Left cardiac atrium (tissue), 4 donors: ENCODE measurements at regions not wholly inside any gene's neighbourhood (a gene's known extent, or its start where the extent isn't known, plus 50 kb on each side); places are given as distances from the start of the nearest gene placed in this dataset.
A peak's percentile ranks its signal among the peaks of the same experiment; 100 is the strongest.

ENCODE experiments used
- ATAC-seq, 2 donors: fragments of 200-7000 bp; cut with Tn5 transposase; one replicate each; pipeline ENCODE4 v1.9.1; 2020; ENCODE audit warnings: mild to moderate bottlenecking in 2 of 2, moderate library complexity in 2 of 2
- DNase-seq: peaks from one replicate; pipeline ENCODE4 v3.0.0-alpha.2; 2020
- intact Hi-C, 2 donors: fragments of 100-400 bp; cut with DNase I; formaldehyde crosslinking; loops; one replicate each; pipeline versions ENCODE4 v1.14.1 to v1.15.1; 2022 to 2023
- donor health status: DM: no; HTN: yes; CAD: no.
- donor health status: DM: no; HTN: yes; CAD: no; lungs with severe emphysema.
- donor health status: DM: yes; HTN: yes; CAD: no.
- donor health status: Dilated cardiomyopathy.

GRCh38 chr13:109910194-109910593 lies 123.8 kb upstream of the IRS2 start:
- peak; percentile 15 to 61 for ATAC-seq
- no peak for DNase-seq
- intact Hi-C loops: no loop called here

GRCh38 chr13:109906976-109907375 lies 120.6 kb upstream of the IRS2 start:
- ATAC-seq: no peak
- no peak for DNase-seq
- intact Hi-C loops: no loop called here

- intact Hi-C loops: no loop called here
- ATAC-seq (no peak), DNase-seq (no peak)
These were observed 117.8 kb upstream of the IRS2 start for GRCh38 chr13:109904218-109904617.

- ATAC-seq: peak in 1 of 2 donors; percentile 19
- intact Hi-C loops: no loop called here
- DNase-seq: no peak
These were observed 114.4 kb upstream of the IRS2 start for GRCh38 chr13:109900741-109901140.

- peak in 1 of 2 donors; percentile 68 for ATAC-seq
- intact Hi-C loops: no loop called here
These were observed 113.9 kb upstream of the IRS2 start for GRCh38 chr13:109900320-109900719.

GRCh38 chr13:109899748-109900147 lies 113.4 kb upstream of the IRS2 start:
- ATAC-seq (no peak), DNase-seq (no peak)
- intact Hi-C loops: no loop called here

More at GRCh38 chr13:109900320-109900719, 113.9 kb upstream of the IRS2 start:
- DNase-seq: no peak

GRCh38 chr13:109899316-109899715 lies 112.9 kb upstream of the IRS2 start:
- ATAC-seq: no peak
- DNase-seq: no peak
- intact Hi-C loops: no loop called here

- ATAC-seq: peak in 1 of 2 donors; percentile 49
- intact Hi-C loops: no loop called here
- no peak for DNase-seq
These were observed 111.7 kb upstream of the IRS2 start for GRCh38 chr13:109897988-109898624.

- no peak for DNase-seq
- intact Hi-C loops: no loop called here
- no peak for ATAC-seq
These were observed 105.7 kb upstream of the IRS2 start for GRCh38 chr13:109892101-109892500.

GRCh38 chr13:109885235-109885634 lies 98.9 kb upstream of the IRS2 start:
- intact Hi-C loops: loop anchor here in 1 of 2 donors (10.0 kb wide), 1 partner anchor 220 kb away; no protein-coding TSS in a partner anchor
- DNase-seq: no peak
- ATAC-seq: no peak

- no peak for ATAC-seq
- no peak for DNase-seq
- intact Hi-C loops: loop anchor here in 1 of 2 donors (10.0 kb wide), 1 partner anchor 220 kb away; no protein-coding TSS in a partner anchor
These were observed 98.1 kb upstream of the IRS2 start for GRCh38 chr13:109884462-109884861.

- DNase-seq: no peak
- ATAC-seq: peak; percentile 92
- intact Hi-C loops: loop anchor here in 1 of 2 donors (10.0 kb wide), 1 partner anchor 221 kb away; no protein-coding TSS in a partner anchor
These were observed 97.1 kb upstream of the IRS2 start for GRCh38 chr13:109883181-109884180.

GRCh38 chr13:109881961-109882558 lies 95.7 kb upstream of the IRS2 start:
- DNase-seq (no peak), ATAC-seq (no peak)
- intact Hi-C loops: loop anchor here in 1 of 2 donors (10.0 kb wide), 1 partner anchor 223 kb away; no protein-coding TSS in a partner anchor

- intact Hi-C loops: loop anchor here in 1 of 2 donors (10.0 kb wide), 1 partner anchor 223 kb away; no protein-coding TSS in a partner anchor
- no peak for DNase-seq
- ATAC-seq: no peak
These were observed 95.0 kb upstream of the IRS2 start for GRCh38 chr13:109881347-109881725.

- DNase-seq: peak; percentile 36
These were observed 94.3 kb upstream of the IRS2 start for GRCh38 chr13:109880371-109881346.

GRCh38 chr13:109879338-109879737 lies 93.0 kb upstream of the IRS2 start:
- intact Hi-C loops: no loop called here
- DNase-seq (no peak), ATAC-seq (no peak)

More at GRCh38 chr13:109880371-109881346, 94.3 kb upstream of the IRS2 start:
- peak in 1 of 2 donors; percentile 36 for ATAC-seq
- intact Hi-C loops: loop anchor here in 1 of 2 donors (10.0 kb wide), 1 partner anchor 224 kb away; no protein-coding TSS in a partner anchor

- ATAC-seq (no peak), DNase-seq (no peak)
- intact Hi-C loops: no loop called here
These were observed 91.4 kb upstream of the IRS2 start for GRCh38 chr13:109877809-109878208.

- ATAC-seq (peak in 1 of 2 donors; percentile 3), DNase-seq (no peak)
- intact Hi-C loops: no loop called here
These were observed 89.4 kb upstream of the IRS2 start for GRCh38 chr13:109875746-109876145.
